ENCODE measurements at regions not wholly inside any gene's neighbourhood (a gene's known extent, or its start where the extent isn't known, plus 50 kb on each side); places are given as distances from the start of the nearest gene placed in this dataset.

GRCh38 chr13:53642306-53642705 lies 613.7 kb downstream of the OLFM4 start:
- TF ChIP-seq REST (IDR thresholded peaks at IDR 0.05; ENCODE audit: insufficient read depth in 1 of 2, low read depth in 2 of 2, low read length in 1 of 2): no peak
- TF ChIP-seq CTCF (IDR thresholded peaks at IDR 0.05): no peak

GRCh38 chr13:53648673-53649072 lies 620.1 kb downstream of the OLFM4 start:
- Histone ChIP-seq H3K9me3 (ENCODE audit: control insufficient read depth, insufficient read depth, low read depth, low read length) (no peaks in the 10 kb centered on the region), H3K27ac (ENCODE audit: low read length) (no peak overlapping the region), H3K4me1 (ENCODE audit: control insufficient read depth, insufficient read depth, low read length) (no peaks in the 10 kb centered on the region), H3K4me3 (ENCODE audit: low read depth in 2 of 2, low read length in 2 of 2) (no peak overlapping the region), H3K36me3 (ENCODE audit: control insufficient read depth, insufficient read depth, low read length) (no peaks in the 10 kb centered on the region), H3K27me3 (ENCODE audit: control insufficient read depth, insufficient read depth, low read length) (no peaks in the 10 kb centered on the region)
- TF ChIP-seq SIN3A (IDR thresholded peaks at IDR 0.05; ENCODE audit: borderline replicate concordance, insufficient read depth, low read depth, low read length): no peak
- TF ChIP-seq POLR2AphosphoS5 (IDR thresholded peaks at IDR 0.05; ENCODE audit: low read depth, low read length): no peak
- TF ChIP-seq REST (IDR thresholded peaks at IDR 0.05; ENCODE audit: insufficient read depth in 1 of 2, low read depth in 2 of 2, low read length in 1 of 2): no peak
- TF ChIP-seq CTCF (IDR thresholded peaks at IDR 0.05): no peak
- TF ChIP-seq TCF7L2 (IDR thresholded peaks at IDR 0.05; ENCODE audit: low read depth, low read length): no peak
- in situ Hi-C loops (cut with HindIII; ENCODE audit: low pct_unique_long_range_greater_than_20kb, low sequenced_read_pairs) (no loop called here), intact Hi-C loops (cut with micrococcal nuclease; ENCODE audit: unreplicated experiment) (no loop called here)
- CTCF ChIA-PET: no interaction called here
- DNase-seq (ENCODE audit: low read depth, low spot score) (no peak), ATAC-seq (no peak)
- POLR2A ChIA-PET: no interaction called here
- BruUV-seq (replicated peaks): no TSS peak

More at GRCh38 chr13:53642306-53642705, 613.7 kb downstream of the OLFM4 start:
- ChIA-PET POLR2A (no interaction called here), CTCF (no interaction called here)
- DNase-seq (ENCODE audit: low read depth, low spot score) (no peak), ATAC-seq (no peak)
- Histone ChIP-seq H3K4me3 (ENCODE audit: low read depth in 2 of 2, low read length in 2 of 2) (no peak overlapping the region), H3K27me3 (ENCODE audit: control insufficient read depth, insufficient read depth, low read length) (no peaks in the 10 kb centered on the region), H3K9me3 (ENCODE audit: control insufficient read depth, insufficient read depth, low read depth, low read length) (no peaks in the 10 kb centered on the region), H3K27ac (ENCODE audit: low read length) (no peak overlapping the region), H3K36me3 (ENCODE audit: control insufficient read depth, insufficient read depth, low read length) (no peaks in the 10 kb centered on the region), H3K4me1 (ENCODE audit: control insufficient read depth, insufficient read depth, low read length) (no peaks in the 10 kb centered on the region)
- no TSS peak for BruUV-seq (replicated peaks)
- intact Hi-C loops (cut with micrococcal nuclease; ENCODE audit: unreplicated experiment): loop anchor here (5.0 kb wide), 1 partner anchor 180 kb away; no protein-coding TSS in a partner anchor
- in situ Hi-C loops (cut with HindIII; ENCODE audit: low pct_unique_long_range_greater_than_20kb, low sequenced_read_pairs): no loop called here

Measured in Panc1 (cell line).